DND-41 (cell line): ENCODE measurements at regions not wholly inside any gene's neighbourhood (a gene's known extent, or its start where the extent isn't known, plus 50 kb on each side); places are given as distances from the start of the nearest gene placed in this dataset.

Source experiments
- ATAC-seq: fragments of 200-7000 bp; cut with Tn5 transposase; 3 replicates; pipeline ENCODE4 v1.9.1; 2021; ENCODE audit warnings: low read depth; ENCODE audit not compliant: insufficient read depth
- DNase-seq: peaks from one replicate; pipeline ENCODE4 v3.0.0-alpha.2; 2020
- H2AFZ ChIP-seq: 2 replicates; pipeline ENCODE4 v1.6.0; 2012; ENCODE audit warnings: low read depth, low read length
- H3K27ac ChIP-seq: 2 replicates; pipeline ENCODE4 v1.5.1; 2012; ENCODE audit warnings: low read length, inconsistent platforms
- H3K27me3 ChIP-seq: fragments of 200-600 bp; sonication (generic); 2 replicates; pipeline ENCODE4 v1.6.0; 2012; ENCODE audit warnings: low read length, mild to moderate bottlenecking, inconsistent platforms; ENCODE audit not compliant: insufficient read depth, poor library complexity
- H3K36me3 ChIP-seq: 2 replicates; pipeline ENCODE4 v1.5.1; 2012; ENCODE audit warnings: low read length, inconsistent platforms; ENCODE audit not compliant: insufficient read depth
- H3K4me1 ChIP-seq: 2 replicates; pipeline ENCODE4 v1.5.1; 2012; ENCODE audit warnings: mild to moderate bottlenecking, low read length; ENCODE audit not compliant: insufficient read depth
- H3K4me2 ChIP-seq: 2 replicates; pipeline ENCODE4 v1.6.0; 2012; ENCODE audit warnings: mild to moderate bottlenecking, moderate library complexity, low read length, inconsistent platforms; ENCODE audit not compliant: insufficient read depth
- H3K4me3 ChIP-seq, 2 experiments: fragments of 200-600 bp in 1 of 2; shearing (Covaris generic) in 1 of 2; 2 replicates each; pipeline ENCODE4 v1.5.1; 2012 to 2016; ENCODE audit warnings: inconsistent platforms in 2 of 2, low read length in 2 of 2, mild to moderate bottlenecking in 2 of 2, low read depth in 1 of 2, moderate library complexity in 1 of 2
- H3K79me2 ChIP-seq: 2 replicates; pipeline ENCODE4 v1.6.0; 2012; ENCODE audit warnings: low read length, inconsistent platforms; ENCODE audit not compliant: insufficient read depth
- H3K9ac ChIP-seq: 2 replicates; pipeline ENCODE4 v1.6.0; 2012; ENCODE audit warnings: low read depth, mild to moderate bottlenecking, inconsistent platforms, low read length, moderate library complexity
- H3K9me3 ChIP-seq: 2 replicates; pipeline ENCODE4 v1.5.1; 2012; ENCODE audit warnings: low read length, moderate library complexity, mild to moderate bottlenecking, inconsistent platforms; ENCODE audit not compliant: insufficient read depth, severe bottlenecking
- H4K20me1 ChIP-seq: 2 replicates; pipeline ENCODE4 v1.6.0; 2012; ENCODE audit warnings: low read length; ENCODE audit not compliant: insufficient read depth
- EZH2 ChIP-seq: IDR thresholded peaks from 3 replicates; pipeline ENCODE4 v1.6.1; 2012; ENCODE audit warnings: borderline replicate concordance, low read depth, mild to moderate bottlenecking, moderate library complexity, low read length, inconsistent platforms; ENCODE audit not compliant: severe bottlenecking
- TF ChIP-seq, protein P1 (sequence below): IDR thresholded peaks from 2 replicates; pipeline ENCODE4 v1.5.1; 2012; ENCODE audit warnings: borderline replicate concordance, low read length, moderate library complexity, mild to moderate bottlenecking; ENCODE audit not compliant: poor library complexity, severe bottlenecking; ENCODE audit errors: extremely low read depth

DNA sequence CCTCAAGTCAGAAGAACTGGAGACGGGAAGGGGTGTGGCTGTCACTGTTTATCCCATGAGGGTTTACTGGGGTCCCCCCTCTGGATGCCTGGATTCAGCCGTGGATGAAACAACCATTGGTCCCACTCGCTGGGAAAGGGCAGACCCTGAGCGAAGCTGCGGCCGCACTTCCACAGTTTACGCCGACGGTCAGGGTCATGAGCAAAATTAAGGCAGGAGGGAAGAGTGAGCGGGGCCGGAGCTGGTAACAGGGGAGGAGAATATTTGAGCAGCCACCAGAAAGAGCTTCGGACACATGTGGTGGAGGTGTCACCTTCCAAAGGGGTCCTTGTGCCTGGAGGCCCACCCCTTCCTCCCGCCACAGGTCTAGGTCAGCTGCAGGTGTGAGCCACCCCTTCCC lies 344.9 kb downstream of the BRD1 start:
- Histone ChIP-seq H3K4me3 (no peak overlapping the region), H3K36me3 (no peaks in the 10 kb centered on the region), H3K27me3 (no peaks in the 10 kb centered on the region), H3K9me3 (no peaks in the 10 kb centered on the region), H3K4me2 (no peak overlapping the region), H3K79me2 (no peaks in the 10 kb centered on the region), H3K9ac (no peak overlapping the region), H3K27ac (no peak overlapping the region), H4K20me1 (no peaks in the 10 kb centered on the region), H3K4me1 (no peaks in the 10 kb centered on the region), H2AFZ (no peak overlapping the region)
- no peak for TF ChIP-seq EZH2
- TF ChIP-seq, protein P1, sequence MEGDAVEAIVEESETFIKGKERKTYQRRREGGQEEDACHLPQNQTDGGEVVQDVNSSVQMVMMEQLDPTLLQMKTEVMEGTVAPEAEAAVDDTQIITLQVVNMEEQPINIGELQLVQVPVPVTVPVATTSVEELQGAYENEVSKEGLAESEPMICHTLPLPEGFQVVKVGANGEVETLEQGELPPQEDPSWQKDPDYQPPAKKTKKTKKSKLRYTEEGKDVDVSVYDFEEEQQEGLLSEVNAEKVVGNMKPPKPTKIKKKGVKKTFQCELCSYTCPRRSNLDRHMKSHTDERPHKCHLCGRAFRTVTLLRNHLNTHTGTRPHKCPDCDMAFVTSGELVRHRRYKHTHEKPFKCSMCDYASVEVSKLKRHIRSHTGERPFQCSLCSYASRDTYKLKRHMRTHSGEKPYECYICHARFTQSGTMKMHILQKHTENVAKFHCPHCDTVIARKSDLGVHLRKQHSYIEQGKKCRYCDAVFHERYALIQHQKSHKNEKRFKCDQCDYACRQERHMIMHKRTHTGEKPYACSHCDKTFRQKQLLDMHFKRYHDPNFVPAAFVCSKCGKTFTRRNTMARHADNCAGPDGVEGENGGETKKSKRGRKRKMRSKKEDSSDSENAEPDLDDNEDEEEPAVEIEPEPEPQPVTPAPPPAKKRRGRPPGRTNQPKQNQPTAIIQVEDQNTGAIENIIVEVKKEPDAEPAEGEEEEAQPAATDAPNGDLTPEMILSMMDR = no peak
- no peak for DNase-seq
- no peak for ATAC-seq

DNA sequence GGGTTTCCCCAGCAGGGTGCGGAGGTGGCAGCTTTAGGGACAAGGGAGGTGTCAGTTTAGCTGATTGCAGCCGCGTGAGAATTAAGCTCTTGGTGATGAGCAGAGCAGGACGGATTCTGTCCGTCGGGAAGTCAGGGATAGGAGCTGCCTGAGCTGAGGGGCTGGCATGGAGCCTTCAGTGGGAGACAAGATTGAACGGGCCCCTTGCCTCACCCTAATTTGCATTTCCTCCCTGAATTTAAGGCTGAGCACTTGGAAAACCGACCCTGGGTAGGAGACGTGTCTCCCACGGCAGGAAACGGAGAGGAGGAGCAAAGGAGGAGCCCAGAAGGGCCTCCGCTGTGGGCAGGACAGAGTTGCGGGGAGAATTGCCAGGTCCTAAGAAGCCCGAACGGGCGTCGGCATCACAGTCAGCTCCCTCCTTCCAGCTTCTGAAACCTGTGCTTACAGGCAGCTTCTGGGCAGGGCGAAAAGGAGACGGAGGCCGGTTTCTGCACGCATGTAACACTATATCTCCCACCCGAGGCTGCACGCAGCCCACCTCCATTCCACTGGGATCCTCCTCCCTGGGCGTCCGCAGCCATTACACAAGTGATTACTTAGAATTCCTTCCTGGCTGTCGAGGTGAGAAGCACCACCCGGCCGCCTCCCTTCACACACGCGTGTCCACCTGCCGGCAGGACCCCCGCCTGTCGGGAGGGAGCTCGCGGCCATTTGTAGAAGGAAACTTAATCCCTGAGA lies 345.8 kb downstream of the BRD1 start:
- no peak overlapping the region for H3K27ac ChIP-seq
- TF ChIP-seq, protein P1 = no peak
- TF ChIP-seq EZH2 = no peak
- H3K4me3 ChIP-seq = no peak overlapping the region
- no peaks in the 10 kb centered on the region for H3K9me3 ChIP-seq
- no peaks in the 10 kb centered on the region for H4K20me1 ChIP-seq
- H3K4me2 ChIP-seq = no peak overlapping the region
- DNase-seq (no peak), ATAC-seq (no peak)
- no peaks in the 10 kb centered on the region for H3K36me3 ChIP-seq
- no peaks in the 10 kb centered on the region for H3K79me2 ChIP-seq
- no peak overlapping the region for H2AFZ ChIP-seq
- no peaks in the 10 kb centered on the region for H3K27me3 ChIP-seq
- no peak overlapping the region for H3K9ac ChIP-seq
- no peaks in the 10 kb centered on the region for H3K4me1 ChIP-seq

DNA sequence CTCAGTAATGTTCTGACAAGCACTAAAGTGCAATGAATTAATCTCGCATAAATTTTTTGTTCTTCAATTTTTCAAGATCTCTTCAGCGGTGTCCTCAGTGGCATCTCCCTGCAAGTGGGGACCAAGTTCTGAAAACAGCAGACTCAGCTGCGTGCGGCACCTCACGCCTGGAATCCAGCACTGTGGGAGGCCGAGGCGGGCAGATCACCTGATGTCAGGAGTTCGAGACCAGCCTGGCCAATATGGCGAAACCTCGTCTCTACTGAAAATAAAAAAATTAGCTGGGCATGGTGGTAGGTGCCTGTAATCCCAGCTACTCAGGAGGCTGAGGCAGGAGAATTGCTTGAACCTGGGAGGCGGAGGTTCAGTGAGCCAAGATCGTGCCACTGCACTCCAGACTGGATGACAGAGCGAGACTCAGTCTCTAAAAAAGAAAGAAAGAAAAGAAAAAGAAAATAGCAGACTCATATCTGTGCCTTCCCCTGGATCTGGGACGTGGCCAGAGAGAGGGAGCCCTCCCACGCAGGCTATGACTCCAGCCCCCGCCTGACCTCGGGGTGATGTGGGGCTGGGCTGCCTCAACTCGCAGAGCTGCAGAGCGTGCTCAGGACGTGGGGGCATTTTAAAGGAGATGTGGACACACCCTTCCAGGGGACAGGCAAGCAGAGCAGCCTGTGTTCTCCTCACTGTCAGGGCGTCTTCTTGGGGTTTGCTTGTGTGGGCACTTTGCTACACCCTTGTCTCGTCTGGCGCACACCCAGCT lies 346.6 kb downstream of the BRD1 start:
- Histone ChIP-seq H3K9ac (no peak overlapping the region), H3K36me3 (no peaks in the 10 kb centered on the region), H4K20me1 (no peaks in the 10 kb centered on the region), H3K9me3 (no peaks in the 10 kb centered on the region), H3K27me3 (no peaks in the 10 kb centered on the region), H3K27ac (no peak overlapping the region), H3K4me3 (no peak overlapping the region), H2AFZ (no peak overlapping the region), H3K4me1 (no peaks in the 10 kb centered on the region), H3K79me2 (no peaks in the 10 kb centered on the region), H3K4me2 (no peak overlapping the region)
- DNase-seq (no peak), ATAC-seq (no peak)
- TF ChIP-seq EZH2 = no peak
- TF ChIP-seq, protein P1 = no peak
